ENCODE measurements at regions not wholly inside any gene's neighbourhood (a gene's known extent, or its start where the extent isn't known, plus 50 kb on each side); places are given as distances from the start of the nearest gene placed in this dataset.

GRCh38 chr5:51302343-51302742 is 80.9 kb upstream of the ISL1 start:
- TF ChIP-seq POLR2AphosphoS2 (IDR thresholded peaks at IDR 0.05; ENCODE audit: low read depth, low read length), result no peak
- no peak for TF ChIP-seq EZH2 (IDR thresholded peaks at IDR 0.05; ENCODE audit: borderline replicate concordance, control insufficient read depth, low read depth, low read length)
- TF ChIP-seq, protein P1, sequence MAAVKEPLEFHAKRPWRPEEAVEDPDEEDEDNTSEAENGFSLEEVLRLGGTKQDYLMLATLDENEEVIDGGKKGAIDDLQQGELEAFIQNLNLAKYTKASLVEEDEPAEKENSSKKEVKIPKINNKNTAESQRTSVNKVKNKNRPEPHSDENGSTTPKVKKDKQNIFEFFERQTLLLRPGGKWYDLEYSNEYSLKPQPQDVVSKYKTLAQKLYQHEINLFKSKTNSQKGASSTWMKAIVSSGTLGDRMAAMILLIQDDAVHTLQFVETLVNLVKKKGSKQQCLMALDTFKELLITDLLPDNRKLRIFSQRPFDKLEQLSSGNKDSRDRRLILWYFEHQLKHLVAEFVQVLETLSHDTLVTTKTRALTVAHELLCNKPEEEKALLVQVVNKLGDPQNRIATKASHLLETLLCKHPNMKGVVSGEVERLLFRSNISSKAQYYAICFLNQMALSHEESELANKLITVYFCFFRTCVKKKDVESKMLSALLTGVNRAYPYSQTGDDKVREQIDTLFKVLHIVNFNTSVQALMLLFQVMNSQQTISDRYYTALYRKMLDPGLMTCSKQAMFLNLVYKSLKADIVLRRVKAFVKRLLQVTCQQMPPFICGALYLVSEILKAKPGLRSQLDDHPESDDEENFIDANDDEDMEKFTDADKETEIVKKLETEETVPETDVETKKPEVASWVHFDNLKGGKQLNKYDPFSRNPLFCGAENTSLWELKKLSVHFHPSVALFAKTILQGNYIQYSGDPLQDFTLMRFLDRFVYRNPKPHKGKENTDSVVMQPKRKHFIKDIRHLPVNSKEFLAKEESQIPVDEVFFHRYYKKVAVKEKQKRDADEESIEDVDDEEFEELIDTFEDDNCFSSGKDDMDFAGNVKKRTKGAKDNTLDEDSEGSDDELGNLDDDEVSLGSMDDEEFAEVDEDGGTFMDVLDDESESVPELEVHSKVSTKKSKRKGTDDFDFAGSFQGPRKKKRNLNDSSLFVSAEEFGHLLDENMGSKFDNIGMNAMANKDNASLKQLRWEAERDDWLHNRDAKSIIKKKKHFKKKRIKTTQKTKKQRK (IDR thresholded peaks at IDR 0.05; ENCODE audit: low read depth, low read length), result no peak
- TF ChIP-seq MXI1 (IDR thresholded peaks at IDR 0.05; ENCODE audit: low read depth, low read length), result no peak
- TF ChIP-seq EP300 (IDR thresholded peaks at IDR 0.05; ENCODE audit: borderline replicate concordance in 1 of 2, control insufficient read depth in 1 of 2, low read depth in 2 of 2, low read length in 2 of 2), result no peak
- TF ChIP-seq JUND (IDR thresholded peaks at IDR 0.05; ENCODE audit: low read depth, low read length), result no peak
- TF ChIP-seq MAX (IDR thresholded peaks at IDR 0.05; ENCODE audit: low read depth, low read length), result no peak
- TF ChIP-seq ZNF24 (IDR thresholded peaks at IDR 0.05), result no peak
- TF ChIP-seq RAD21 (IDR thresholded peaks at IDR 0.05; ENCODE audit: insufficient read depth, low read depth, low read length), result no peak
- no peak for TF ChIP-seq ZNF274 (IDR thresholded peaks at IDR 0.05; ENCODE audit: insufficient read depth, insufficient read length)
- no peak for TF ChIP-seq CTCF (IDR thresholded peaks at IDR 0.05 in 2 of 3, conservative IDR thresholded peaks at IDR 0.05 in 1 of 3; ENCODE audit: control insufficient read depth in 2 of 3, extremely low read depth in 1 of 3, insufficient read depth in 1 of 3, low read depth in 3 of 3, low read length in 3 of 3)
- TF ChIP-seq TCF7 (IDR thresholded peaks at IDR 0.05; ENCODE audit: borderline replicate concordance), result no peak

Measured in GM12878 (cell line).